Panc1 (cell line): ENCODE measurements at regions not wholly inside any gene's neighbourhood (a gene's known extent, or its start where the extent isn't known, plus 50 kb on each side); places are given as distances from the start of the nearest gene placed in this dataset.

Source experiments
- ATAC-seq: fragments of 200-7000 bp; cut with Tn5 transposase; 2 replicates; pipeline ENCODE4 v1.9.1; 2020; ENCODE audit warnings: mild to moderate bottlenecking, moderate library complexity
- BruUV-seq: library from RNA; stranded (reverse); fragments of 400-500 nt; replicated peaks from 2 replicates; lab custom pipeline; 2021; lab: Mats Ljungman, UMichigan
- CTCF ChIA-PET: fragments of 300-600 bp; sonication (Branson Sonifier 250); formaldehyde crosslinking; loops from one replicate; lab custom pipeline; 2022; ENCODE audit warnings: antibody characterized with exemption; lab: Charles Lee
- POLR2A ChIA-PET: fragments of 300-600 bp; sonication (Branson Sonifier 250); formaldehyde crosslinking; loops from one replicate; lab custom pipeline; 2022; ENCODE audit warnings: antibody characterized with exemption; lab: Charles Lee
- DNase-seq: peaks from one replicate; pipeline ENCODE4 v3.0.0-alpha.2; 2010; ENCODE audit warnings: low read depth, low spot score
- H3K27ac ChIP-seq: 2 replicates; pipeline ENCODE4 v1.5.1; 2011; ENCODE audit warnings: mild to moderate bottlenecking, low read length, inconsistent platforms
- H3K27me3 ChIP-seq: fragments of 200-500 bp; sonication (Bioruptor generic); 2 replicates; pipeline ENCODE4 v1.6.0; 2014; ENCODE audit warnings: low read length, inconsistent platforms; ENCODE audit not compliant: control insufficient read depth, insufficient read depth
- H3K36me3 ChIP-seq: fragments of 200-500 bp; sonication (Bioruptor generic); 2 replicates; pipeline ENCODE4 v1.5.1; 2014; ENCODE audit warnings: inconsistent platforms, mild to moderate bottlenecking, low read length, moderate library complexity; ENCODE audit not compliant: control insufficient read depth, insufficient read depth
- H3K4me1 ChIP-seq: 2 replicates; pipeline ENCODE4 v1.5.1; 2011; ENCODE audit warnings: inconsistent platforms, mild to moderate bottlenecking, low read length, moderate library complexity; ENCODE audit not compliant: control insufficient read depth, insufficient read depth
- H3K4me3 ChIP-seq, 2 experiments: 2 replicates each; pipeline ENCODE4 v1.5.1; 2011 to 2012; ENCODE audit warnings: low read depth in 2 of 2, low read length in 2 of 2, mild to moderate bottlenecking in 2 of 2, inconsistent platforms in 1 of 2, moderate library complexity in 1 of 2
- H3K9me3 ChIP-seq: fragments of 200-500 bp; sonication (Bioruptor generic); 2 replicates; pipeline ENCODE4 v1.5.1; 2014; ENCODE audit warnings: low read depth, mild to moderate bottlenecking, inconsistent platforms, low read length, moderate library complexity; ENCODE audit not compliant: control insufficient read depth, insufficient read depth
- CTCF ChIP-seq: fragments of 450-650 bp; IDR thresholded peaks from 2 replicates; pipeline ENCODE4 v1.5.1; 2017; ENCODE audit warnings: mild to moderate bottlenecking
- POLR2AphosphoS5 ChIP-seq: IDR thresholded peaks from 2 replicates; pipeline ENCODE4 v1.6.1; 2012; ENCODE audit warnings: mild to moderate bottlenecking, low read depth, low read length, moderate library complexity
- REST ChIP-seq, 2 experiments: IDR thresholded peaks; 2 replicates each; pipeline ENCODE4 v1.6.1; 2011 to 2012; ENCODE audit warnings: low read depth in 2 of 2, control low read depth in 1 of 2, low read length in 1 of 2, mild to moderate bottlenecking in 1 of 2, moderate library complexity in 1 of 2; ENCODE audit not compliant: insufficient read depth in 1 of 2
- SIN3A ChIP-seq: IDR thresholded peaks from 2 replicates; pipeline ENCODE4 v1.6.1; 2012; ENCODE audit warnings: low read depth, mild to moderate bottlenecking, low read length, moderate library complexity, borderline replicate concordance; ENCODE audit not compliant: insufficient read depth
- TCF7L2 ChIP-seq: IDR thresholded peaks from 2 replicates; pipeline ENCODE4 v1.6.1; 2011; ENCODE audit warnings: mild to moderate bottlenecking, low read depth, low read length, inconsistent platforms
- in situ Hi-C: cut with HindIII; loops from 2 replicates; pipeline ENCODE4 v1.10.0; 2016; ENCODE audit warnings: low sequenced_read_pairs, low pct_unique_long_range_greater_than_20kb
- intact Hi-C: fragments of 100-400 bp; cut with micrococcal nuclease; formaldehyde crosslinking; loops from one replicate; pipeline ENCODE4 v1.10.0; 2022; ENCODE audit not compliant: unreplicated experiment

GRCh38 chr15:92289733-92290132, 103.9 kb upstream of the ST8SIA2 start:
- BruUV-seq = no TSS peak
- Histone ChIP-seq H3K27me3 (peaks cover 15% of the 10 kb centered on the region), H3K4me3 (no peak overlapping the region), H3K9me3 (no peaks in the 10 kb centered on the region), H3K27ac (no peak overlapping the region), H3K4me1 (no peaks in the 10 kb centered on the region), H3K36me3 (no peaks in the 10 kb centered on the region)
- no peak for ATAC-seq
- TF ChIP-seq SIN3A (no peak), CTCF (no peak), TCF7L2 (no peak)
- DNase-seq = no peak
- ChIA-PET POLR2A (no interaction called here), CTCF (no interaction called here)
- intact Hi-C loops (no loop called here), in situ Hi-C loops (no loop called here)

- H3K36me3 ChIP-seq = no peaks in the 10 kb centered on the region
- intact Hi-C loops (no loop called here), in situ Hi-C loops (no loop called here)
- H3K4me3 ChIP-seq = no peak overlapping the region
- POLR2A ChIA-PET = no interaction called here
- ATAC-seq (no peak), DNase-seq (no peak)
- no peak overlapping the region for H3K27ac ChIP-seq
- peaks cover 15% of the 10 kb centered on the region for H3K27me3 ChIP-seq
- no peaks in the 10 kb centered on the region for H3K9me3 ChIP-seq
- CTCF ChIA-PET = no interaction called here
- no TSS peak for BruUV-seq
- H3K4me1 ChIP-seq = no peaks in the 10 kb centered on the region
- TF ChIP-seq TCF7L2 (no peak), REST (IDR thresholded peaks at IDR 0.05; ENCODE audit: insufficient read depth in 1 of 2, low read depth in 2 of 2, low read length in 1 of 2) (no peak), POLR2AphosphoS5 (no peak), SIN3A (no peak), CTCF (no peak)
Observed at GRCh38 chr15:92290359-92290992, 103.2 kb upstream of the ST8SIA2 start.
